ENCODE measurements at regions not wholly inside any gene's neighbourhood (a gene's known extent, or its start where the extent isn't known, plus 50 kb on each side); places are given as distances from the start of the nearest gene placed in this dataset.

DNA sequence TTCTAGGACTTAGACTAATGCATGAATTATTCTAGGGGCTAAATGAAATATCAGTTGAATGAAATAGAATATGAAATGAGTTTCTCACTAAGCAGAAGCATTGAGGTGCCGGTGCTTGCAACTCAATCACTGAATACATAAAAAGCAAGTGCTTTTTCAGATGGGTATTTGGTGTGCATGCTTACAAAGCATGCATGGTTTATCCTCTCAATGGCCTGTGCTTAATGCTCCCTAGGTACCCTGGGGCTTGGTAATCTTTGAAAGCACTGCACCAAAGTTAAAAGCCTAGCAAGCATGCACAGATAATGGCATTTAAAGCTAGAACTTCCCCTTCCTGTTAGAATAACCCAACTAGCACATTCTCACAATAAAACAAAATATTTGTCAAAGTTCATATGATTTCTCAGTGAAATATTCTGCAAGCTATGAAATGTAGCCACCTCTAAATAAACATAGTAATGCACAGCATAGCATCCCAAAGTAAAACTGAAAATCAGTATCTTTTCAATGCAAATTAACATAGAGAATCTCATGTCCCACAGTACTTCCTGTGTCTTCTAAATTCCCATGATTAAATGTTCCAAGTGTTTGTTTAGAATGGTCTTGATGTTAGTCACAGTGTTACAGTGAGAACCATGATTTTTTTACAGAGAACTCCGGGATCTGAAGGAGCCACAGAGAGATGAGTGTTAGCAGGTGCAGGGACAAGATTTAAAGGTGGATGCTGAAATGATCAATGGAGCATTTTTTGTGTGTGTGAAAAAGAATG lies 143.4 kb upstream of the CDH6 start:
- H3K4me1 Mint-ChIP-seq (ENCODE audit: low read depth) = no peaks in the 10 kb centered on the region
- H3K9me3 Mint-ChIP-seq = peaks cover 15% of the 10 kb centered on the region
- DNase-seq (ENCODE audit: low spot score) = no peak

DNA sequence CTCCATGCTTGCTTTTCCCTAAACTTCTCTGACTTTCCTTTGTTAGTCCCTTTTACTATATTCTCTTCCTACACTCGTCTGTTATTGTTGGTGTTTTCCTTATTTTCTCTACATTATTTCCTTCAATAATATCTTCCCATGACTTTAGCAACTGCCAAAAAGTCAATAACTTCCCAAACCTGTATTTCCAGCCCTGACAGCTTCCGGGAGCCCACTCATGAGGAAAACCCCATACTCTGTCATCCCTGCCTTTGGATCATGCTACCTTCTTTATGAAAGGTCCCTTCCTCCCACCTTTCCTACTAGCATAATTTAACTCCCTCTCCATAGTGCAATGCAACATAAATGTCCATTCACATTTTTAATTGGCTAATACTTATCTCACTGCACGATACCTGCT lies 144.0 kb upstream of the CDH6 start:
- peaks cover 22% of the 10 kb centered on the region for H3K9me3 Mint-ChIP-seq
- no peak overlapping the region for H3K4me3 Mint-ChIP-seq
- DNase-seq (ENCODE audit: low spot score) = no peak
- H3K4me1 Mint-ChIP-seq (ENCODE audit: low read depth) = no peaks in the 10 kb centered on the region
- H3K27me3 Mint-ChIP-seq (ENCODE audit: low read depth) = no peaks in the 10 kb centered on the region
- H3K36me3 Mint-ChIP-seq (ENCODE audit: low read depth) = no peaks in the 10 kb centered on the region
- no peak overlapping the region for H3K27ac Mint-ChIP-seq

More for the DNA sequence above, 143.4 kb upstream of the CDH6 start:
- H3K4me3 Mint-ChIP-seq = no peak overlapping the region
- no peaks in the 10 kb centered on the region for H3K27me3 Mint-ChIP-seq (ENCODE audit: low read depth)
- H3K27ac Mint-ChIP-seq = no peak overlapping the region
- H3K36me3 Mint-ChIP-seq (ENCODE audit: low read depth) = no peaks in the 10 kb centered on the region

DNA sequence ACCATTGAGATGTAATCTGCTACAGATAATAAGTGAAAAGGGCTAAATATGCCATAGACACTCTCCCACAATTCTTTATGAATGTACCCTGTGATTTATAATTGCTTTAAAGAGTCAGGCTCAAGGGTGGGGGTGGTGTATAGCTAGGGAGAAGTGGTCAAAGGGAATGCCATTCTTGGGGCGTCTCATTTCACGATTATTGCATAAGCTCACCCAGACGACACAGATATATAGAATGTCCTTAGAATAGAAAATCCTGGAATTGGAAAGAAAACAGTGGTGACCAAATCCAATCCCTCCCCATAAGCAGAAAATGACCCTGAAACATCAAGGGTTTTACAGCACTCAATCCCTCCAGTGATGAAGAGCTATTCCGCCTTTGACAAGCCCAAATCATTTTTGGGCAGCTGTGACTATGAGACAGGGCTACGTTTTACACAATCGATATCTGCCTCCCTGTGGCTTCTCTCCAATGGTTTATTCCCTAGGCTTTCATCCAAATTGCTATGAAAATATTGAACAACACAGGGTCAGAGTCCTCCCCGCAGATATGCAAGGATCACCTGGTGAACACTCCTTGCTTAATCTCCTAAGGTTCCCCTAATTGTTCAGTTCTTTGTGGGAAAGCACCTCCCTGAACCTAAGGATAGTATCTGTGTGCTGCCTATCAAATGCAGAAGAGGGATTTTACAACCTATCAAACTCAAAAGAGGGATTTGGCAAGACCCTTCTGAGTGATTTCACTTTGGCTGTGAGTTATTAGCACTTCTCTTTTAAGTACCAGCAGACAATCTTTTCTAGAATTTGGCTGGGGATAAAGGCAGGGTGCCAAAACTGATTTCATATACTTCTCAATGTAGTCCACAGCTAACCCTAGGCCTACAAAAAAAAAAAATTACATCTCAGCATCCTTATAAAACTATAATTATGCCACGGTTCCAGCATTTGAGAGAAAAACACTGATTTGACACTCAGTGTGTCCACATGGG lies 144.9 kb upstream of the CDH6 start:
- Mint-ChIP-seq H3K4me3 (no peak overlapping the region), H3K27ac (no peak overlapping the region), H3K27me3 (ENCODE audit: low read depth) (no peaks in the 10 kb centered on the region), H3K36me3 (ENCODE audit: low read depth) (no peaks in the 10 kb centered on the region), H3K4me1 (ENCODE audit: low read depth) (no peaks in the 10 kb centered on the region), H3K9me3 (peaks cover 22% of the 10 kb centered on the region)
- no peak for DNase-seq (ENCODE audit: low spot score)

DNA sequence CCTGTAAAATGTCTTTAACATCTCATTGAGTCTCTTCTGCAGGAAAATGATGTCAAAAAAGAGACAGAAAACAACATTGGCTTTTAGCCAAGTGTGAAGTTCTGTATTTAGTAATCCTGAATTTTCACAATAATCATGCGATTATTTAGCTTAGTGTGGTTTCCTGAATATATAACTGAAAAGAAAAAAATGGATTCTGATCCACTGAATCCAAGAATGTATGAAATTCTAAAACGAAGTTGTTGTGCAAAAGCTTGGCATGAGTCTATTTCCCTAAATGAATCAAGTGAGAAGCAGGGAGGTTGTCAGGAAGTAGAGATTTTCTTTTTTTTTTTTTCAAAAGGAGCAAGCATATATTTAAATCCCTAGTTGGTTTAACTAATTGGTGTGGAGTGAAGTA lies 145.9 kb upstream of the CDH6 start:
- H3K4me3 Mint-ChIP-seq = no peak overlapping the region

DNA sequence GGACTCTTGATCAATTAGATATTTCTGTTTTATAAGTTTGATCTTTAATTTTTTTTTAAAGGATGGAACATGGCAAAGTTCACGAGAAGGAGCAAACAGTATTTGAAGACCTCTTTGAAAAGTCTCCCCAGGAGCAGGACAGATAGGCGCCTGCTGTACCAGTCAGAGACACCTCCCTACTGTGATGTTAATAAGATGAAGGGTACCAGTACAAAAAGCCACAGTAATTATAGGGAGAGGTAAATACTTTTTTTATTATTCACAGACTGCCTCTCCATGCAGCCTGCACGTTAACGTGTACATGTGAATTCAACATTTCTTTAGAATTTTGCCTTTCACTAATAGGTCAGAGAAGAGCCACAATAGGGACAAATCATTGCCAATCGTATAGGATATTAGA lies 146.5 kb upstream of the CDH6 start:
- no peak overlapping the region for H3K27ac Mint-ChIP-seq
- DNase-seq (ENCODE audit: low spot score) = no peak
- no peak overlapping the region for H3K4me3 Mint-ChIP-seq
- H3K27me3 Mint-ChIP-seq (ENCODE audit: low read depth) = no peaks in the 10 kb centered on the region
- peaks cover 30% of the 10 kb centered on the region for H3K9me3 Mint-ChIP-seq
- H3K4me1 Mint-ChIP-seq (ENCODE audit: low read depth) = no peaks in the 10 kb centered on the region
- H3K36me3 Mint-ChIP-seq (ENCODE audit: low read depth) = no peaks in the 10 kb centered on the region

More for the DNA sequence above, 145.9 kb upstream of the CDH6 start:
- peaks cover 26% of the 10 kb centered on the region for H3K9me3 Mint-ChIP-seq
- no peaks in the 10 kb centered on the region for H3K27me3 Mint-ChIP-seq (ENCODE audit: low read depth)
- no peaks in the 10 kb centered on the region for H3K4me1 Mint-ChIP-seq (ENCODE audit: low read depth)
- no peaks in the 10 kb centered on the region for H3K36me3 Mint-ChIP-seq (ENCODE audit: low read depth)
- no peak overlapping the region for H3K27ac Mint-ChIP-seq
- DNase-seq (ENCODE audit: low spot score) = no peak

DNA sequence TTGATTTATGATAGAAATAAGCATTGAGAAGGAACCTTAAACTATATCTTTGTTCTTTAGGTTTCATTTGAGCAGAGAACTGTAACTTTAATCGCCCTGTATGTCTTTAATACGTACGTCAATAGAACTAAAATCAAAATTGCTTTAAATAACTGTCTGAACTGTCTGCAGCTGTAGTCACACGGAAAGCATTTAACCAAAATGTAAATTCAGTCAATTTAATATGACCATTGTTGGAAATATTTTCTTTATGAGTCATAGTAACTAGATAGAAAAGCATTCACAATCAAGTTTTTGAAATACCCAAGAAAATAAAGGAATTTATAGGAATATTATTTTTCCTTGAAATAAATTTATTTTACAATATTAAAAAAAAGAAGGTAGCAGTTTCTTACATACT lies 157.1 kb upstream of the CDH6 start:
- no peak overlapping the region for H3K27ac Mint-ChIP-seq
- H3K27me3 Mint-ChIP-seq (ENCODE audit: low read depth) = no peaks in the 10 kb centered on the region

DNA sequence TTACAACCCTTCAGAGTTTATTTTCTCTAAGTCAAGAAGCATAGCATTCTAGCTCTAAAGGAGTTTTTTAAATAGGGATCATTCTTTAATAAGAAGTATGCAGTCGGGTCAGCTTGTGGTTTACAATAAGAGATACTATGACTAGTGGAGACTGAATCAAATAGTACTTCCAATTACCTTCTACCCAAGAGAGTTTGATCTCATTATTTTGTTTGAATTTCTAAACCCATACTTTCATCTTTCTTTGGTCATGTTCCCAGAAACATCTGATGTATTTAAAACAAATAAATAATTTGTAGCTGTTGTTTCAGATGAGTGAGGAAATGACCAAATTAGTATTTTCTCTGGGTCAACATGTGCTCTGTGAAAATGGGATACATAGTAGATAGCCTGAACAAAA lies 160.2 kb upstream of the CDH6 start:
- H3K4me1 Mint-ChIP-seq (ENCODE audit: low read depth) = no peaks in the 10 kb centered on the region
- no peak overlapping the region for H3K4me3 Mint-ChIP-seq
- DNase-seq (ENCODE audit: low spot score) = no peak
- H3K9me3 Mint-ChIP-seq = peaks cover 49% of the 10 kb centered on the region
- no peak overlapping the region for H3K27ac Mint-ChIP-seq
- H3K27me3 Mint-ChIP-seq (ENCODE audit: low read depth) = no peaks in the 10 kb centered on the region
- H3K36me3 Mint-ChIP-seq (ENCODE audit: low read depth) = no peaks in the 10 kb centered on the region

More for the DNA sequence above, 157.1 kb upstream of the CDH6 start:
- no peak overlapping the region for H3K4me3 Mint-ChIP-seq
- DNase-seq (ENCODE audit: low spot score) = no peak
- peaks cover 59% of the 10 kb centered on the region for H3K9me3 Mint-ChIP-seq
- H3K4me1 Mint-ChIP-seq (ENCODE audit: low read depth) = no peaks in the 10 kb centered on the region
- H3K36me3 Mint-ChIP-seq (ENCODE audit: low read depth) = no peaks in the 10 kb centered on the region

DNA sequence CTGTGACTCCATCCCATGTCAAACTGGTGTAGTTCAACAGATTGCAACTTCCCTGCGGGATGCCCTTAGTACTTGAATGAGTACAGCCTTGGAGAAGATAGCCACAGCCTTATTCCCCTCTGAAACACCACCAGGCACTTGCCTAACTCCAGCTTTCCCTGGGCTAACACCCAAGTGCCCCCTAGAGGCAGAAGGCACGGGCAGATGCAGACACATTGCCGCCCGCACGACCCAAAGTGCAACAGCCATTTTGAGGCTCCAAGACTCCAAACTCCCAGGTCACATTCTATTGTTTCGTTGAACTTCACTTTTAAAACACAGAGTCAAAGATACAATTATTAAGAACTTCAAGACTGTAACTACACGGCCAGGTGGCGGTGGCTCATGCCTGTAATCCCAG lies 163.6 kb upstream of the CDH6 start:
- Mint-ChIP-seq H3K4me1 (ENCODE audit: low read depth) (no peaks in the 10 kb centered on the region), H3K36me3 (ENCODE audit: low read depth) (no peaks in the 10 kb centered on the region), H3K27ac (no peak overlapping the region), H3K4me3 (no peak overlapping the region), H3K27me3 (ENCODE audit: low read depth) (no peaks in the 10 kb centered on the region), H3K9me3 (peaks cover 42% of the 10 kb centered on the region)
- no peak for DNase-seq (ENCODE audit: low spot score)

DNA sequence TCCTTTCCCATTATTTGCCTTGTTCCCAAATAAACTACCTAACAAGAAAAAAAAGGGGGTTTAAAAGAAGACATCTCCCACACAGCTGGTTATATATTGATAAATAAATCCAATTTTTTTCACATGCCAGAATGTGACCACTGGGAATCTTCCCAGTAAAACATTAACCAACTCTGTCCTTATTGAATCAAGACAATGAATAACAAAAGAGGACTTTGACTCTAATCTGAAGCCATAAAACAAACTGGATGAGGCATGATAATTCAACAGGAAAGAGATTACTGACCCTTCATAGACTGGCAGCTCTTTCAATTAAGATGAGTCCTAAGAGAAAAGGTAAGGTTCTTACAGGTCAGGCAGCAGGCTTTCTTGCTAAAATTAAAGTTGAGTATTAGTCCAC lies 165.8 kb upstream of the CDH6 start:
- Mint-ChIP-seq H3K36me3 (ENCODE audit: low read depth) (no peaks in the 10 kb centered on the region), H3K27ac (no peak overlapping the region), H3K4me3 (no peak overlapping the region), H3K4me1 (ENCODE audit: low read depth) (no peaks in the 10 kb centered on the region), H3K27me3 (ENCODE audit: low read depth) (no peaks in the 10 kb centered on the region), H3K9me3 (peaks cover 41% of the 10 kb centered on the region)
- no peak for DNase-seq (ENCODE audit: low spot score)

DNA sequence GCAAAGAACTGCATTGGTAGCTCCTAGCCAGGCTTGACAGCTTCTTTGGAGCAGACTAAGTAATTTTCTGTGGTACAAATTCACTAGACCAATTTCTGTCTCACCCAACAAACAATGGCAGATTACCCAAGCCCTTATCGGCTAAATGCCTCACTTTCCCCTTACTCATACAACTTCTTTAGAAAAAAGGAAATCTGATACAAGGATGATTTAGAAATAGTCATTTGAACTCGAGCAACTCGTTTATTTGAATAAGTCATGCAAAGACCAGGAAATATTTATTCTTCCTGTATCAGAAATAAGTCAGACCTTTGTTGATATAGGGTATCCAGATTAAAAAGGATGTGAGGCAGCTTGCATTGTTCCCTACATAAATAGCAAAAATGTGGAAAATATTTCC lies 170.4 kb upstream of the CDH6 start:
- Mint-ChIP-seq H3K27me3 (ENCODE audit: low read depth) (no peaks in the 10 kb centered on the region), H3K9me3 (peaks cover 25% of the 10 kb centered on the region), H3K4me3 (no peak overlapping the region), H3K27ac (no peak overlapping the region), H3K36me3 (ENCODE audit: low read depth) (no peaks in the 10 kb centered on the region), H3K4me1 (ENCODE audit: low read depth) (no peaks in the 10 kb centered on the region)
- no peak for DNase-seq (ENCODE audit: low spot score)

DNA sequence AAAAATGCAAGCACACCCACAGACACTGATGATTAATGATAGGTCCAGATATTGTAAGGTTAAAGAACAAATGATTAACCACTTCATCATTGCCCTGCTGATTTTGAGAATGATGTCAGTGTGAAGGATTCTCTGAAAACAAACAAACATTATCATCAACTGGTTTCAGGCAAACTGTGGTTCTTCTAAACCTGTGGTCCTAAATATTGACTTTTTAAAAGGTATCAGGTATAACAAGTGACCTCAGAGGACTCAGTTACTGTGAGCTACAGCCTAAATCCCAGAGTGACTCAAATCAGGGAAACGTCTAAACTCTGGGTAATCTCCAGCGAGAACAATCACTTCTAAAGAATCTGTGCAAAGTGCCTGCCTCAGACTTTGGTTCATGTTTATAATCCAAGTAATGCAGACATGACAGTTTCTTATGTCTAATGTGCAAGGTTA lies 172.3 kb upstream of the CDH6 start:
- peaks cover 28% of the 10 kb centered on the region for H3K9me3 Mint-ChIP-seq
- H3K36me3 Mint-ChIP-seq (ENCODE audit: low read depth) = no peaks in the 10 kb centered on the region
- H3K27me3 Mint-ChIP-seq (ENCODE audit: low read depth) = no peaks in the 10 kb centered on the region
- H3K4me1 Mint-ChIP-seq (ENCODE audit: low read depth) = no peaks in the 10 kb centered on the region
- DNase-seq (ENCODE audit: low spot score) = no peak
- no peak overlapping the region for H3K4me3 Mint-ChIP-seq
- H3K27ac Mint-ChIP-seq = no peak overlapping the region

DNA sequence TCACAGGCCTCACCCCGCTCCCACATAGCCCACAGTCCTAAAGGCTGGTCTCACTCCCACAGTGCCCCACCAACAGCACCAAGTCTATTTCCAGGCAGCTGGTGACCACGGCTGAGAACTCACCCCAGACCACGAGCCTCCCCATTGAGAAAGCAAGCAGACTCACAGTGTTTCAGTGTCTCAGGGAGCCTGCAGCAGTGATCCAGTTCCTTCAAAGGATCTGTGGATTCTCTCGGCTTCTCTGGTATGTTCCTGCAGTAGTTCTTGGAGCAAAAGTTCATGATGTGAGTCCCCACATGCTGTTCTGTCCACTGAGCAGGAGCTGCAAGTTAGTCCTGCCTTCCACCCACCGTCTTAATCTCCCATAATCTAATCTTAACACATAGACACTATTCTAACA lies 185.3 kb upstream of the CDH6 start:
- Mint-ChIP-seq H3K27ac (no peak overlapping the region), H3K4me3 (no peak overlapping the region), H3K4me1 (ENCODE audit: low read depth) (no peaks in the 10 kb centered on the region), H3K36me3 (ENCODE audit: low read depth) (no peaks in the 10 kb centered on the region), H3K27me3 (ENCODE audit: low read depth) (no peaks in the 10 kb centered on the region), H3K9me3 (peaks cover 45% of the 10 kb centered on the region)
- no peak for DNase-seq (ENCODE audit: low spot score)

DNA sequence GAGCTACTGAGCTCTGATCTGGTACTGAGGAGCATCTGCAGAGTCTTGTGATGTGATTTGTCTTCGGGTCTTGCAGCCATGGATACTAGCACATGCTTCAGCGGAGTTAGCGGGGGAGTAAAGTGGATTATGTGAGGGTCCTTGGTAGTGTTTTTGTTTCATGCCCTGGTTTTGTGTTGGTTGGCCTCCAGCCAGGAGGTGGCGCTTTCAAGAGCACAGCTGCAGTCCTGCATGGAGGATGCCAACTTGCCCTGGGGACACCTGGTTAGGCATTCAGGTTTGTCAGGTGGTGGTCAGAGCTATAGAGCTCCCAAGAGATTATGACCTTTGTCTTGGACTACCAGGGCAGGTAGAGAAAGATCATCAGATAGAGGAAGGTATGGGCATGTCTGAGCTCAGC lies 185.8 kb upstream of the CDH6 start:
- no peak for DNase-seq (ENCODE audit: low spot score)
- H3K4me1 Mint-ChIP-seq (ENCODE audit: low read depth) = no peaks in the 10 kb centered on the region
- H3K27ac Mint-ChIP-seq = no peak overlapping the region
- H3K4me3 Mint-ChIP-seq = no peak overlapping the region
- no peaks in the 10 kb centered on the region for H3K27me3 Mint-ChIP-seq (ENCODE audit: low read depth)
- no peaks in the 10 kb centered on the region for H3K36me3 Mint-ChIP-seq (ENCODE audit: low read depth)
- peaks cover 45% of the 10 kb centered on the region for H3K9me3 Mint-ChIP-seq

DNA sequence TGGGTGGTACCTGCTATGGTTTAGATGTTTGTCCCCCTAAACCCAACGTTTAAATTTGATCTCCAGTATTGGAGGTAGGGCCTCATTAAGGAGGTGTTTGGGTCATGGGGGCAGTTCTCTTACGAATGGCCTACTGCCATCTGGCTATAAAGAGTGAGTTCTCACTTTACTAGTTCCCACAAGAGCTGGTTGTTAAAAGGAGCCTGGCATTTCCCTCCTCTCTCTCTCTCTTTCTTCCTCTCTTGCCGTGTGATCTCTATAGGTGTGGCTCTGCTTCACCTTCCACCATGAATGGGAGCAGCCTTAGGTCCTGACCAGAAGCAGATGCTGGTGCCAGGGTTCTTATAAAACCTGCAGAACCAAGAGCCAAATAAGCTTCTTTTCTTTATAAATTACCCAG lies 193.2 kb upstream of the CDH6 start:
- Mint-ChIP-seq H3K27ac (no peak overlapping the region), H3K4me3 (no peak overlapping the region), H3K36me3 (ENCODE audit: low read depth) (no peaks in the 10 kb centered on the region), H3K27me3 (ENCODE audit: low read depth) (no peaks in the 10 kb centered on the region), H3K4me1 (ENCODE audit: low read depth) (no peaks in the 10 kb centered on the region), H3K9me3 (peaks cover 20% of the 10 kb centered on the region)
- no peak for DNase-seq (ENCODE audit: low spot score)
